HG03196 (cell line): ENCODE measurements at regions not wholly inside any gene's neighbourhood (a gene's known extent, or its start where the extent isn't known, plus 50 kb on each side); places are given as distances from the start of the nearest gene placed in this dataset.

Experiments used
- ATAC-seq: cut with Tn5 transposase; IDR thresholded peaks from one replicate; pipeline ENCODE4 v1.9.1; 2021; ENCODE audit not compliant: unreplicated experiment

GRCh38 chr14:89498878-89499277 is 81.8 kb upstream of the FOXN3 start:
- ATAC-seq: no peak

- ATAC-seq: no peak
Observed at GRCh38 chr14:89495718-89496117, 78.7 kb upstream of the FOXN3 start.

GRCh38 chr14:89493877-89494634 is 77.0 kb upstream of the FOXN3 start:
- peak; percentile 90 for ATAC-seq

GRCh38 chr14:89493406-89493805 is 76.4 kb upstream of the FOXN3 start:
- ATAC-seq: no peak

- no peak for ATAC-seq
Observed at GRCh38 chr14:89491711-89492381, 74.8 kb upstream of the FOXN3 start.

GRCh38 chr14:89490466-89490865 is 73.4 kb upstream of the FOXN3 start:
- ATAC-seq: no peak

- no peak for ATAC-seq
Observed at GRCh38 chr14:89489761-89490437, 72.9 kb upstream of the FOXN3 start.

GRCh38 chr14:89486961-89487360 is 69.9 kb upstream of the FOXN3 start:
- ATAC-seq: no peak

- no peak for ATAC-seq
Observed at GRCh38 chr14:89486505-89486904, 69.5 kb upstream of the FOXN3 start.

GRCh38 chr14:89485264-89485663 is 68.2 kb upstream of the FOXN3 start:
- ATAC-seq: no peak

GRCh38 chr14:89484051-89484844 is 67.2 kb upstream of the FOXN3 start:
- ATAC-seq: no peak

GRCh38 chr14:89481196-89481595 is 64.2 kb upstream of the FOXN3 start:
- ATAC-seq: no peak

- no peak for ATAC-seq
Observed at GRCh38 chr14:89480278-89480677, 63.2 kb upstream of the FOXN3 start.

- ATAC-seq: no peak
Observed at GRCh38 chr14:89479802-89480201, 62.8 kb upstream of the FOXN3 start.

- ATAC-seq: no peak
Observed at GRCh38 chr14:89477391-89477790, 60.4 kb upstream of the FOXN3 start.

GRCh38 chr14:89476354-89476896 is 59.4 kb upstream of the FOXN3 start:
- no peak for ATAC-seq

- no peak for ATAC-seq
Observed at GRCh38 chr14:89474464-89474863, 57.4 kb upstream of the FOXN3 start.

- no peak for ATAC-seq
Observed at GRCh38 chr14:89473989-89474388, 57.0 kb upstream of the FOXN3 start.

GRCh38 chr14:89473569-89473968 is 56.5 kb upstream of the FOXN3 start:
- no peak for ATAC-seq

- ATAC-seq: no peak
Observed at GRCh38 chr14:89470401-89470800, 53.4 kb upstream of the FOXN3 start.
